HG03095 (cell line): ENCODE measurements at regions not wholly inside any gene's neighbourhood (a gene's known extent, or its start where the extent isn't known, plus 50 kb on each side); places are given as distances from the start of the nearest gene placed in this dataset.

ENCODE experiments used
- ATAC-seq: cut with Tn5 transposase; IDR thresholded peaks from one replicate; pipeline ENCODE4 v1.9.1; 2021; ENCODE audit warnings: moderate library complexity; ENCODE audit not compliant: unreplicated experiment

GRCh38 chr20:12354725-12355124 lies 437.0 kb downstream of the BTBD3 start:
- no peak for ATAC-seq

GRCh38 chr20:12355185-12355584 lies 437.5 kb downstream of the BTBD3 start:
- ATAC-seq = no peak

GRCh38 chr20:12358006-12358654 lies 440.4 kb downstream of the BTBD3 start:
- no peak for ATAC-seq

- ATAC-seq = no peak
These were observed 440.9 kb downstream of the BTBD3 start for GRCh38 chr20:12358655-12359009.

GRCh38 chr20:12371990-12372389 lies 454.3 kb downstream of the BTBD3 start:
- no peak for ATAC-seq

GRCh38 chr20:12372557-12372956 lies 454.9 kb downstream of the BTBD3 start:
- no peak for ATAC-seq

GRCh38 chr20:12375967-12376366 lies 458.3 kb downstream of the BTBD3 start:
- ATAC-seq = no peak

- no peak for ATAC-seq
These were observed 466.1 kb downstream of the BTBD3 start for GRCh38 chr20:12383821-12384220.

- ATAC-seq = no peak
These were observed 469.1 kb downstream of the BTBD3 start for GRCh38 chr20:12386821-12387220.

- ATAC-seq = no peak
These were observed 473.4 kb downstream of the BTBD3 start for GRCh38 chr20:12391099-12391498.

- no peak for ATAC-seq
These were observed 477.1 kb downstream of the BTBD3 start for GRCh38 chr20:12394786-12395185.

- no peak for ATAC-seq
These were observed 477.7 kb downstream of the BTBD3 start for GRCh38 chr20:12395353-12395752.

GRCh38 chr20:12395760-12396159 lies 478.1 kb downstream of the BTBD3 start:
- no peak for ATAC-seq

GRCh38 chr20:12399110-12399836 lies 481.6 kb downstream of the BTBD3 start:
- ATAC-seq = no peak

GRCh38 chr20:12404941-12405340 lies 487.2 kb downstream of the BTBD3 start:
- no peak for ATAC-seq

- ATAC-seq = no peak
These were observed 489.3 kb downstream of the BTBD3 start for GRCh38 chr20:12406978-12407377.

GRCh38 chr20:12409501-12409900 lies 491.8 kb downstream of the BTBD3 start:
- no peak for ATAC-seq

- ATAC-seq = no peak
These were observed 493.1 kb downstream of the BTBD3 start for GRCh38 chr20:12410783-12411182.

- ATAC-seq = no peak
These were observed 493.7 kb downstream of the BTBD3 start for GRCh38 chr20:12411246-12411940.

GRCh38 chr20:12413116-12413515 lies 495.4 kb downstream of the BTBD3 start:
- no peak for ATAC-seq

GRCh38 chr20:12414446-12415274 lies 497.0 kb downstream of the BTBD3 start:
- ATAC-seq = no peak
